GM19238 (cell line): ENCODE measurements at regions not wholly inside any gene's neighbourhood (a gene's known extent, or its start where the extent isn't known, plus 50 kb on each side); places are given as distances from the start of the nearest gene placed in this dataset.
"Not testable (repeated sequence)": the region's sequence is repeated elsewhere in the genome, so short reads cannot be mapped to it uniquely, and the experiment has no call there.

Source experiments
- DNase-seq: peaks from one replicate; pipeline ENCODE4 v3.0.0; 2011; ENCODE audit warnings: low spot score; ENCODE audit not compliant: insufficient read length

GRCh38 chr4:164550989-164551712 is 202.8 kb upstream of the SMIM31 start:
- no peak for DNase-seq

GRCh38 chr4:164551713-164552040 is 202.3 kb upstream of the SMIM31 start:
- DNase-seq = no peak

GRCh38 chr4:164571593-164572390 is 182.1 kb upstream of the SMIM31 start:
- no peak for DNase-seq

- no peak for DNase-seq
Measured at GRCh38 chr4:164572877-164573279, 181.1 kb upstream of the SMIM31 start.

GRCh38 chr4:164575861-164576260 is 178.1 kb upstream of the SMIM31 start:
- no peak for DNase-seq

- no peak for DNase-seq
Measured at GRCh38 chr4:164579270-164579942, 174.5 kb upstream of the SMIM31 start.

GRCh38 chr4:164591666-164592065 is 162.3 kb upstream of the SMIM31 start:
- no peak for DNase-seq

- DNase-seq = no peak
Measured at GRCh38 chr4:164595751-164596150, 158.2 kb upstream of the SMIM31 start.

- no peak for DNase-seq
Measured at GRCh38 chr4:164596318-164596878, 157.5 kb upstream of the SMIM31 start.

- no peak for DNase-seq
Measured at GRCh38 chr4:164596927-164597326, 157.0 kb upstream of the SMIM31 start.

- no peak for DNase-seq
Measured at GRCh38 chr4:164601653-164602052, 152.3 kb upstream of the SMIM31 start.

GRCh38 chr4:164605791-164606190 is 148.1 kb upstream of the SMIM31 start:
- not testable (repeated sequence) for DNase-seq

GRCh38 chr4:164606478-164606877 is 147.5 kb upstream of the SMIM31 start:
- DNase-seq = no peak

GRCh38 chr4:164613256-164613655 is 140.7 kb upstream of the SMIM31 start:
- no peak for DNase-seq

GRCh38 chr4:164613792-164614191 is 140.1 kb upstream of the SMIM31 start:
- DNase-seq = no peak

GRCh38 chr4:164614329-164614728 is 139.6 kb upstream of the SMIM31 start:
- DNase-seq = no peak

GRCh38 chr4:164614999-164615398 is 138.9 kb upstream of the SMIM31 start:
- no peak for DNase-seq

GRCh38 chr4:164615964-164616363 is 138.0 kb upstream of the SMIM31 start:
- no peak for DNase-seq

- no peak for DNase-seq
Measured at GRCh38 chr4:164616961-164617360, 137.0 kb upstream of the SMIM31 start.

GRCh38 chr4:164617426-164617825 is 136.5 kb upstream of the SMIM31 start:
- no peak for DNase-seq

GRCh38 chr4:164617911-164618310 is 136.0 kb upstream of the SMIM31 start:
- no peak for DNase-seq

- no peak for DNase-seq
Measured at GRCh38 chr4:164621886-164622521, 131.9 kb upstream of the SMIM31 start.
